Memory B cell (primary cell): ENCODE measurements at regions not wholly inside any gene's neighbourhood (a gene's known extent, or its start where the extent isn't known, plus 50 kb on each side); places are given as distances from the start of the nearest gene placed in this dataset.
"Not testable (repeated sequence)": the region's sequence is repeated elsewhere in the genome, so short reads cannot be mapped to it uniquely, and the experiment has no call there.

Source experiments
- ATAC-seq: fragments of 150-1000 bp; cut with Tn5 transposase; 2 replicates; pipeline ENCODE4 v1.10.0; 2021; ENCODE audit warnings: low read depth, mild to moderate bottlenecking, moderate library complexity
- DNase-seq, 2 donors: peaks; one replicate each; pipeline ENCODE4 v3.0.0; 2022; ENCODE audit warnings: low spot score in 2 of 2
- H3K27ac Mint-ChIP-seq: one replicate; pipeline ENCODE4 v1.8.0; 2022; ENCODE audit warnings: mild to moderate bottlenecking, moderate library complexity, mixed read lengths
- H3K27me3 Mint-ChIP-seq: one replicate; pipeline ENCODE4 v1.8.0; 2022; ENCODE audit warnings: mixed read lengths
- H3K36me3 Mint-ChIP-seq: one replicate; pipeline ENCODE4 v1.8.0; 2022; ENCODE audit warnings: mild to moderate bottlenecking, mixed read lengths
- H3K4me1 Mint-ChIP-seq: one replicate; pipeline ENCODE4 v1.8.0; 2022; ENCODE audit warnings: mixed read lengths
- H3K4me3 Mint-ChIP-seq: one replicate; pipeline ENCODE4 v1.8.0; 2022; ENCODE audit warnings: mild to moderate bottlenecking, moderate library complexity, mixed read lengths
- H3K9me3 Mint-ChIP-seq: one replicate; pipeline ENCODE4 v1.8.0; 2022; ENCODE audit warnings: mixed read lengths

- H3K27me3 Mint-ChIP-seq: peaks cover 8% of the 10 kb centered on the region
- H3K9me3 Mint-ChIP-seq: peaks cover 3% of the 10 kb centered on the region
- no peaks in the 10 kb centered on the region for H3K4me1 Mint-ChIP-seq
- DNase-seq: no peak
- H3K4me3 Mint-ChIP-seq: no peak overlapping the region
- no peak overlapping the region for H3K27ac Mint-ChIP-seq
- peaks cover 2% of the 10 kb centered on the region for H3K36me3 Mint-ChIP-seq
- no peak for ATAC-seq
These were observed 405.0 kb downstream of the RAP2B start for GRCh38 chr3:153567011-153567410.

GRCh38 chr3:153567556-153567955 lies 405.5 kb downstream of the RAP2B start:
- Mint-ChIP-seq H3K27ac (no peak overlapping the region), H3K9me3 (peaks cover 3% of the 10 kb centered on the region), H3K4me3 (no peak overlapping the region), H3K36me3 (peaks cover 1% of the 10 kb centered on the region), H3K4me1 (no peaks in the 10 kb centered on the region), H3K27me3 (peaks cover 11% of the 10 kb centered on the region)
- no peak for DNase-seq
- ATAC-seq: no peak

- H3K27me3 Mint-ChIP-seq: peaks cover 11% of the 10 kb centered on the region
- ATAC-seq, H3K4me3 Mint-ChIP-seq, H3K9me3 Mint-ChIP-seq, DNase-seq, H3K36me3 Mint-ChIP-seq, H3K27ac Mint-ChIP-seq, H3K4me1 Mint-ChIP-seq: not testable (repeated sequence)
These were observed 408.5 kb downstream of the RAP2B start for GRCh38 chr3:153570481-153570880.

- peaks cover 11% of the 10 kb centered on the region for H3K27me3 Mint-ChIP-seq
- H3K27ac Mint-ChIP-seq: no peak overlapping the region
- H3K9me3 Mint-ChIP-seq: no peaks in the 10 kb centered on the region
- DNase-seq: no peak
- no peak overlapping the region for H3K4me3 Mint-ChIP-seq
- no peak for ATAC-seq
- no peaks in the 10 kb centered on the region for H3K36me3 Mint-ChIP-seq
- no peaks in the 10 kb centered on the region for H3K4me1 Mint-ChIP-seq
These were observed 410.1 kb downstream of the RAP2B start for GRCh38 chr3:153572165-153572564.

- DNase-seq: no peak
- H3K4me3 Mint-ChIP-seq: no peak overlapping the region
- H3K36me3 Mint-ChIP-seq: no peaks in the 10 kb centered on the region
- no peaks in the 10 kb centered on the region for H3K9me3 Mint-ChIP-seq
- ATAC-seq: no peak
- no peaks in the 10 kb centered on the region for H3K4me1 Mint-ChIP-seq
- H3K27me3 Mint-ChIP-seq: peaks cover 11% of the 10 kb centered on the region
- no peak overlapping the region for H3K27ac Mint-ChIP-seq
These were observed 410.6 kb downstream of the RAP2B start for GRCh38 chr3:153572654-153573053.

- ATAC-seq (no peak), DNase-seq (no peak)
- Mint-ChIP-seq H3K36me3 (no peaks in the 10 kb centered on the region), H3K9me3 (no peaks in the 10 kb centered on the region), H3K27ac (no peak overlapping the region), H3K4me3 (no peak overlapping the region), H3K4me1 (no peaks in the 10 kb centered on the region), H3K27me3 (peaks cover 8% of the 10 kb centered on the region)
These were observed 411.5 kb downstream of the RAP2B start for GRCh38 chr3:153573481-153573880.

- H3K9me3 Mint-ChIP-seq: no peaks in the 10 kb centered on the region
- H3K27ac Mint-ChIP-seq: no peak overlapping the region
- no peak overlapping the region for H3K4me3 Mint-ChIP-seq
- H3K36me3 Mint-ChIP-seq: no peaks in the 10 kb centered on the region
- no peak for DNase-seq
- no peaks in the 10 kb centered on the region for H3K4me1 Mint-ChIP-seq
- no peak for ATAC-seq
- H3K27me3 Mint-ChIP-seq: peaks cover 8% of the 10 kb centered on the region
These were observed 412.4 kb downstream of the RAP2B start for GRCh38 chr3:153574445-153574844.

- Mint-ChIP-seq H3K9me3 (no peaks in the 10 kb centered on the region), H3K27me3 (peaks cover 1% of the 10 kb centered on the region), H3K36me3 (no peaks in the 10 kb centered on the region), H3K4me1 (no peaks in the 10 kb centered on the region), H3K4me3 (no peak overlapping the region), H3K27ac (no peak overlapping the region)
- DNase-seq (no peak), ATAC-seq (no peak)
These were observed 415.2 kb downstream of the RAP2B start for GRCh38 chr3:153577059-153577736.

GRCh38 chr3:153578046-153578445 lies 416.0 kb downstream of the RAP2B start:
- no peak overlapping the region for H3K27ac Mint-ChIP-seq
- H3K9me3 Mint-ChIP-seq: no peaks in the 10 kb centered on the region
- H3K27me3 Mint-ChIP-seq: peaks cover 2% of the 10 kb centered on the region
- DNase-seq: no peak
- no peaks in the 10 kb centered on the region for H3K4me1 Mint-ChIP-seq
- ATAC-seq: no peak
- H3K36me3 Mint-ChIP-seq: no peaks in the 10 kb centered on the region
- H3K4me3 Mint-ChIP-seq: no peak overlapping the region

GRCh38 chr3:153590051-153590450 lies 428.0 kb downstream of the RAP2B start:
- Mint-ChIP-seq H3K36me3 (no peaks in the 10 kb centered on the region), H3K27ac (no peak overlapping the region), H3K9me3 (peaks cover 3% of the 10 kb centered on the region), H3K4me3 (no peak overlapping the region), H3K27me3 (peaks cover 3% of the 10 kb centered on the region), H3K4me1 (no peaks in the 10 kb centered on the region)
- DNase-seq (no peak), ATAC-seq (no peak)

GRCh38 chr3:153591561-153592245 lies 429.7 kb downstream of the RAP2B start:
- DNase-seq (no peak), ATAC-seq (no peak)
- no peaks in the 10 kb centered on the region for H3K36me3 Mint-ChIP-seq
- peaks cover 2% of the 10 kb centered on the region for H3K27me3 Mint-ChIP-seq
- no peaks in the 10 kb centered on the region for H3K4me1 Mint-ChIP-seq
- H3K9me3 Mint-ChIP-seq: peaks cover 1% of the 10 kb centered on the region
- H3K4me3 Mint-ChIP-seq: no peak overlapping the region
- H3K27ac Mint-ChIP-seq: no peak overlapping the region

- Mint-ChIP-seq H3K4me1 (no peaks in the 10 kb centered on the region), H3K27me3 (no peaks in the 10 kb centered on the region), H3K9me3 (no peaks in the 10 kb centered on the region), H3K27ac (no peak overlapping the region), H3K4me3 (no peak overlapping the region), H3K36me3 (no peaks in the 10 kb centered on the region)
- ATAC-seq (no peak), DNase-seq (no peak)
These were observed 433.3 kb downstream of the RAP2B start for GRCh38 chr3:153595186-153595815.

- H3K9me3 Mint-ChIP-seq: no peaks in the 10 kb centered on the region
- no peaks in the 10 kb centered on the region for H3K36me3 Mint-ChIP-seq
- H3K27me3 Mint-ChIP-seq: no peaks in the 10 kb centered on the region
- ATAC-seq: no peak
- DNase-seq: no peak
- no peak overlapping the region for H3K4me3 Mint-ChIP-seq
- H3K4me1 Mint-ChIP-seq: no peaks in the 10 kb centered on the region
- H3K27ac Mint-ChIP-seq: no peak overlapping the region
These were observed 434.4 kb downstream of the RAP2B start for GRCh38 chr3:153596401-153596800.

GRCh38 chr3:153599685-153600084 lies 437.7 kb downstream of the RAP2B start:
- no peaks in the 10 kb centered on the region for H3K36me3 Mint-ChIP-seq
- no peak for DNase-seq
- ATAC-seq: no peak
- no peaks in the 10 kb centered on the region for H3K27me3 Mint-ChIP-seq
- no peak overlapping the region for H3K4me3 Mint-ChIP-seq
- H3K4me1 Mint-ChIP-seq: no peaks in the 10 kb centered on the region
- no peaks in the 10 kb centered on the region for H3K9me3 Mint-ChIP-seq
- H3K27ac Mint-ChIP-seq: no peak overlapping the region
